GM12874 (cell line): ENCODE measurements at regions not wholly inside any gene's neighbourhood (a gene's known extent, or its start where the extent isn't known, plus 50 kb on each side); places are given as distances from the start of the nearest gene placed in this dataset.

Source experiments
- TF ChIP-seq, protein P1 (sequence below): IDR thresholded peaks from 2 replicates; pipeline ENCODE4 v1.5.1; 2011; ENCODE audit warnings: low read depth, mild to moderate bottlenecking, control low read depth, low read length, moderate library complexity; ENCODE audit not compliant: insufficient read depth

DNA sequence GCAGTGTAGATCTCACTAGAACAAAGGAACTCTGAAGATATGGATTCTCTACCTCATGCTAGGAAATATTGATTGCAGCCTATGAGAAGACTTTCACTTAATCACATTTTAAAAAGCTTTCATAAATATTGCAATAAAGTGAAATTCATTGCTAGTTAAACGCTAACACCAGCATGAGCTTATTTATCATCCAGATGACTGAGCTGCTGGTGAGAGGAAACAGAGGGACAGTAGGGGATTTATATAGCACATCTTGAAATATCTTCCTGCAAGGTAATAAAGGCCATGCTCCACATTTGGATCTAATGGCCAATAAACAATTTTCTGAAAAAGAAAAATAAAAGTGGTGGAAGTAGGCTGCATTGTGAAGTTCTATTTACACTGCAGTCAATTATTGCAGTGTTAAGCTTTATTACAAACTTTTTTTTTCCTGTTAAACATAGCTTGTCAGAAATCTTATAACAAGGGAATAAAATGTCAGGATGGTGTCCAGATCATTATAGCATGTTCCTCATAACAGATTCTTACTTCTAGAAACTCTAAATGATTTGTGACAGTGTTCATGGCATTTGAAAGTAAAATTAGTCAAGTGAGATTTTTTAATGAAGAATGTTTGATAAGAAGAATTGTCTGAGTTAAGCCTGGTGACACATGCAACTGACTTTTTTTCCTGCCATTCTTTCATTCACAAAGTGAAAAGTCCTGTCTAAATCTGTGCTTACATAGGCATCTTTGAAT, 342.6 kb downstream of the DMAC1 start:
- TF ChIP-seq, protein P1, sequence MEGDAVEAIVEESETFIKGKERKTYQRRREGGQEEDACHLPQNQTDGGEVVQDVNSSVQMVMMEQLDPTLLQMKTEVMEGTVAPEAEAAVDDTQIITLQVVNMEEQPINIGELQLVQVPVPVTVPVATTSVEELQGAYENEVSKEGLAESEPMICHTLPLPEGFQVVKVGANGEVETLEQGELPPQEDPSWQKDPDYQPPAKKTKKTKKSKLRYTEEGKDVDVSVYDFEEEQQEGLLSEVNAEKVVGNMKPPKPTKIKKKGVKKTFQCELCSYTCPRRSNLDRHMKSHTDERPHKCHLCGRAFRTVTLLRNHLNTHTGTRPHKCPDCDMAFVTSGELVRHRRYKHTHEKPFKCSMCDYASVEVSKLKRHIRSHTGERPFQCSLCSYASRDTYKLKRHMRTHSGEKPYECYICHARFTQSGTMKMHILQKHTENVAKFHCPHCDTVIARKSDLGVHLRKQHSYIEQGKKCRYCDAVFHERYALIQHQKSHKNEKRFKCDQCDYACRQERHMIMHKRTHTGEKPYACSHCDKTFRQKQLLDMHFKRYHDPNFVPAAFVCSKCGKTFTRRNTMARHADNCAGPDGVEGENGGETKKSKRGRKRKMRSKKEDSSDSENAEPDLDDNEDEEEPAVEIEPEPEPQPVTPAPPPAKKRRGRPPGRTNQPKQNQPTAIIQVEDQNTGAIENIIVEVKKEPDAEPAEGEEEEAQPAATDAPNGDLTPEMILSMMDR: no peak

DNA sequence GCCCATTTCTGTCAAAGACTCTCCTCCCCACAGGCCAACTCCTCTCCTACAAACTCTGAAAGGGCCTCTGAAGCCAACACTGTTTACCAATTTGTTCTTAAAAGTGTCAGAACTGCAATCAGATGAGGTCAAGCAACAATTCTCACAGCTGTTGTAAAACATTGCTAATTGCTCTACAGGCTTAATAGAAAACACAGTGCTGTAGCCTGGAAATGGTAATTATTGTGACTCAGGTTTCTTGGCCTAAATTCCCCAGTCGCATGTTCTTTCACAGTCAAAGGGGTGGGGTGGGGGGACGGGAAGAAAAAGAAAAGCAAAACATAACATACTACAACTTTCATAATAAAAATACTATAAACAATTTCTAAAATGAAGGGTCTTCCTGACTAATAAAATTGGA, 343.2 kb downstream of the DMAC1 start:
- TF ChIP-seq, protein P1: no peak

DNA sequence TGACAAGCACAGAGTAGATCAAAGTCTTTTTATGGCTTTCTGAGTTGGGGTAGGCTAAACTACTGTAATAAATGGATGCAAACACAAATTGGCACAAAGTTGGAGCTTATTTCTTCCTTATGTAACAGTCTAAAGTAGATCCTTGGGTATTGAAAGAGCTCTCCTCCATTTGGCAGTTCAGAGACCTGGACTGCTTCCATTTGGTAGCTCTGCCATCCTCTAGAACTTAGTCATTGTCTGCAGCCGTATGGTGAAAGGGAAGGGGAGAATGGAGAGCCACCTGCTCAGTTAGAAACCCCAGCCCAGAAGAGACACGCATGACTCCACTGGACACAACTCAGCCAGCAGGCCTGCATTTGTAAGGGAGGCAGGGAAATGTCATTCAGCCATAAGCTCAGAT, 345.0 kb downstream of the DMAC1 start:
- TF ChIP-seq, protein P1: no peak

DNA sequence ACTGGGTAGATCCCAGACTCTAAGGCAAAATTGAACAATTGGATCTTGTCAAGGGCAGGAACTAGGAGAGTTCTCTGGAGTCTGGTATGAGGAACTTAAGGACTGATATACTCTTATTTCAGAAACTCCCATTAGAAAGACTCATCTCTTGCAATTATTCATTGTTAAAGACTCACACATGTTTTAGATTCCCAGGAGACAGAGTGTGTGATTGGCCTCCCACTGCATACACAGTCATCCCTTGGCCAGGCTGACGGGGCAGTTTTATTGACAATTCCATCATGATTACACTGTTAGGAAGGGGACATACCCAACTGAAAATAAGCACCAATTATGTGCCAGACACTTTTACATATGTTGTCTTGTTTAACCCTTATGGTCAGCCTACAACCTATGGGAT, 347.2 kb downstream of the DMAC1 start:
- TF ChIP-seq, protein P1: no peak

DNA sequence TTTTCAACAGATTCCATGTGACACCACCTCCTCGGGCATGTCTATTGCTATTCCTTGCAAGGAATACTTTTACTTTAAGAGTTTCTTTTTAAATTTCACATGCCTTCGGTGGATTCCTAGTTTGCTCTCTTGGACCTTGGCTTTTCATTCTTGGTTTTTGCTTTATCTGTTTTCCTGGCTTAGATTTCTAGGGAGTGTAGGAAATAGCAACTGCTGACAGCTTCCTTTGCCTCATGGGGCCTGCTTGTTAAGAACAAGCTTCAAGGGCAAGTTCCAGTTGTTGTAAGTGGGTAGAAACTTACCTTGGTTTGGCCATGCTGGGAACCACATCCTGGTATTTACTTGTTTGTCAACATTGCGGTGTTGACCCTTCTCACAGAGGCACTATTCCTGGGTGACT, 348.5 kb downstream of the DMAC1 start:
- TF ChIP-seq, protein P1: no peak

DNA sequence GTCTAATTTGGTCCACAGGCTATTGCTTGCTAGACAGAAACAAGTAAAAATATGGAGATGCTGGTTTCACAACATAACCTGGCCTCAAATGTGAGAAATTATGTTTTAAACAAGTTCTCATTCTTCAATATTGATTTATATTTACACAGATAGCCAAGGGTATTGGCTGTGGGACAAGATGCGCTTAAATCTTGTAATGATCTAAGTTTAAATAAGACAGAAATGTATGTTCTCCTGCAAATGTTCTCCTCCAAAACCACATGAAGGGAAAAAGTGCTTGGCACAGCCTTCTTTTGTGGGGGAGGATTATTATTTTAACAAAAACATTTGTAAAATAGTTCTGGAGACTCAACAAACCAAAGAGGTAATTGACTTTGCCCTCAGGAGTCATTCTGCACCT, 356.0 kb downstream of the DMAC1 start:
- TF ChIP-seq, protein P1: no peak

DNA sequence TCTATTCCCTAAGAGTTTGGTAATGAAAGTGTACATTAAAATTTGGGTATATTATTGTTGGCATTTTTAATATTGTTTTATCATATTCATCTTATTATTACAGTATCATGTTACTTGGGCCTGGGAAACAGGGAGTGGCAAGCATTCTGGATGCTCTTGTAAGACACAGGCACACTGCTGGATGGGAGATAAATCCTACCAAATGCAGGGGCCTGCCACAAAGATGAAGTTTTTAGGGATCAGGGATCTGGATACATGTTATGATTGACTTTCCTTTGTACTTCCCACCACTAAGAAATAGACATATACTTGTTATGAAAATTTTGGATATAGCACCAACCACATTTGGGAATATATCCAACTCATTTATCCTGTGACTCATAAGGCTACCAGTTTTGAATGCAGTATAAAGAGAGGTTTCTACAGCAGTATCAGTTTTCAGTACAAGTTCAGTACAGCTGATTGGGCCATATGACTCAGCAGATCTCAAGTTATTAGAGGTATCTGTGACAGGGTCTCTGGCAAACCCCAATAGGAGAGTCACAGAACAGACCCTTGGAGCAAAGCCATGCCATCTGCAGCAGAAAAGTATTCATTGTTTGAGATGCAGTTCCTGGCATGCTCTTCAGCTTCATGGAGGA, 360.1 kb downstream of the DMAC1 start:
- TF ChIP-seq, protein P1: no peak
